GM18951 (cell line): ENCODE measurements at regions not wholly inside any gene's neighbourhood (a gene's known extent, or its start where the extent isn't known, plus 50 kb on each side); places are given as distances from the start of the nearest gene placed in this dataset.

Experiments used
- POLR2A ChIP-seq: IDR thresholded peaks from 4 replicates; pipeline ENCODE4 v1.6.1; 2011; ENCODE audit warnings: mild to moderate bottlenecking; ENCODE audit not compliant: insufficient read length, insufficient read depth; ENCODE audit errors: extremely low read depth
- in situ Hi-C: fragments of 300-500 bp; cut with MboI; formaldehyde crosslinking; loops from one replicate; pipeline ENCODE4 v1.12.0; 2022; ENCODE audit warnings: low sequenced_read_pairs, mixed read lengths, inconsistent platforms; ENCODE audit not compliant: unreplicated experiment

GRCh38 chr14:31911160-31911559 lies 165.9 kb upstream of the ARHGAP5 start:
- no peak for TF ChIP-seq POLR2A
- in situ Hi-C loops = loop anchor here (25.0 kb wide), 1 partner anchor 326 kb away; no protein-coding TSS in a partner anchor

GRCh38 chr14:31913370-31913769 lies 163.7 kb upstream of the ARHGAP5 start:
- in situ Hi-C loops = loop anchor here (25.0 kb wide), 1 partner anchor 324 kb away; no protein-coding TSS in a partner anchor
- no peak for TF ChIP-seq POLR2A

GRCh38 chr14:31918289-31918688 lies 158.8 kb upstream of the ARHGAP5 start:
- in situ Hi-C loops = loop anchor here (25.0 kb wide), 1 partner anchor 319 kb away; no protein-coding TSS in a partner anchor

- TF ChIP-seq POLR2A = no peak
- in situ Hi-C loops = loop anchor here (25.0 kb wide), 1 partner anchor 317 kb away; no protein-coding TSS in a partner anchor
These were observed 157.1 kb upstream of the ARHGAP5 start for GRCh38 chr14:31920001-31920400.

- TF ChIP-seq POLR2A = no peak
- in situ Hi-C loops = loop anchor here (25.0 kb wide), 1 partner anchor 316 kb away; no protein-coding TSS in a partner anchor
These were observed 156.0 kb upstream of the ARHGAP5 start for GRCh38 chr14:31920989-31921650.

GRCh38 chr14:31921721-31922120 lies 155.4 kb upstream of the ARHGAP5 start:
- no peak for TF ChIP-seq POLR2A
- in situ Hi-C loops = loop anchor here (25.0 kb wide), 1 partner anchor 316 kb away; no protein-coding TSS in a partner anchor

- TF ChIP-seq POLR2A = no peak
- in situ Hi-C loops = no loop called here
These were observed 151.0 kb upstream of the ARHGAP5 start for GRCh38 chr14:31926123-31926522.

GRCh38 chr14:31926652-31927347 lies 150.3 kb upstream of the ARHGAP5 start:
- TF ChIP-seq POLR2A = no peak
- in situ Hi-C loops = no loop called here

GRCh38 chr14:31927348-31927832 lies 149.7 kb upstream of the ARHGAP5 start:
- in situ Hi-C loops = no loop called here
- TF ChIP-seq POLR2A = no peak

GRCh38 chr14:31930070-31930469 lies 147.0 kb upstream of the ARHGAP5 start:
- in situ Hi-C loops = no loop called here

GRCh38 chr14:31930493-31931240 lies 146.4 kb upstream of the ARHGAP5 start:
- TF ChIP-seq POLR2A = no peak
- in situ Hi-C loops = no loop called here

More at GRCh38 chr14:31930070-31930469, 147.0 kb upstream of the ARHGAP5 start:
- no peak for TF ChIP-seq POLR2A

GRCh38 chr14:31932675-31933074 lies 144.4 kb upstream of the ARHGAP5 start:
- in situ Hi-C loops = no loop called here
- TF ChIP-seq POLR2A = no peak

GRCh38 chr14:31933716-31934115 lies 143.4 kb upstream of the ARHGAP5 start:
- no peak for TF ChIP-seq POLR2A
- in situ Hi-C loops = no loop called here
